Endothelial cell of hepatic sinusoid (primary cell): ENCODE measurements at regions not wholly inside any gene's neighbourhood (a gene's known extent, or its start where the extent isn't known, plus 50 kb on each side); places are given as distances from the start of the nearest gene placed in this dataset.

Experiments
- in situ Hi-C: cut with HindIII; loops from 2 replicates; pipeline ENCODE4 v1.10.0; 2017; ENCODE audit warnings: low sequenced_read_pairs

DNA sequence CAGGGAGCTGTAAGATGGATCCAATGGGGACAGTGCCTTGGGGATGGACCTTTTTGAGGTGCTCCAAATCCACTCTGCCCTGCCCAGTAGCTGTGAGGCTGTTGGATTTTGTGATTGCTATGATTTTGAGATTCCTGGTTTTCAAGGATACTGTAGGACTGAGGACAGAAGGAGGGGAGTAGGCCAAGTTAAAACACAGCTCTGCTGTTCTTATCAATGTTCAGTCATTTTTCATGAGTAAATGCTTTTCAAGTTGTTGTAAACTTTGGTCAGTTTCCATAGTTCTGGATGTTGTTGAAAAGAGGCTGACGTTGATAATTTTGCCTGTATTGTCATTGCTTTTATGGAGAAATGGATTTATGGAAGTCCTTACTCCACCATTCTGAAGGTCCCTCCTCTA lies 361.2 kb downstream of the ZNF516 start:
- in situ Hi-C loops, result no loop called here

DNA sequence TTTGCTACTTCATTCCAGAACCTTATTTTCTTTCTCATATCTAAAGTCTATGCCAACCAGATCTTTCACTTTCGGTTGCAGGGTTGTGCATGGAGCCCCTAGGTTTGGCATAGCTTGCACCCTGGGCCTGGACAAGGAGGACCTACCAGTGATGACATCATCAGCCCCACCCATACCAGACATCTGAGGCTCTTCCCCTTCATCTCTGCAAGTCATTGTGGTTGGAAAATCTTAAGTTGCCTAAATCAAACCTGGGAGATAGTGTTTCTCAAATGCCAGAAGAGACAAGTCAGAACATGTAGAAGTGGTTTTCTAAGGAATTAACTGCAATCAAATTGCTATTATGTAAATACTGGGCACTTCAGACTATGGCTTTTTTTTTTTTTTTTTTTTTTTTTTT lies 363.3 kb downstream of the ZNF516 start:
- in situ Hi-C loops, result no loop called here

DNA sequence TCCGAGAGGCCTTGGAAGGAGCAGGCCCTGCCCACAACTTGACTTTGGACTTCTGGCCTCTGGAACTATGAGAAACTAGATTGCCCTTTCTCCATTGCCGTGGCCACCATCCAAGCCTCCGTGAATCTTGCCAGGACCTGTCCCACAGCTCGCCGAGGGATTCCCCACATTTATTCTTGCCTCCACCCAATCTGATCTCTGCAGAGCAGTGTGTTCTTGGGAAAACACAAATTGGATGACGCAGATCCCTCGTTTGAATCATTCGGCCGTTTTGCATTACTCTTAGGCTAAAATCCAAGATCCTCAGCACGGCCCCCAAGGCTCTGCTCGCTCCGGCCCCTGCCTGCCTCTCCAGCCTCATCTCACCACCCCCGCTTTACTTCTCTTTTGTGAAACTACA lies 364.2 kb downstream of the ZNF516 start:
- in situ Hi-C loops, result no loop called here

DNA sequence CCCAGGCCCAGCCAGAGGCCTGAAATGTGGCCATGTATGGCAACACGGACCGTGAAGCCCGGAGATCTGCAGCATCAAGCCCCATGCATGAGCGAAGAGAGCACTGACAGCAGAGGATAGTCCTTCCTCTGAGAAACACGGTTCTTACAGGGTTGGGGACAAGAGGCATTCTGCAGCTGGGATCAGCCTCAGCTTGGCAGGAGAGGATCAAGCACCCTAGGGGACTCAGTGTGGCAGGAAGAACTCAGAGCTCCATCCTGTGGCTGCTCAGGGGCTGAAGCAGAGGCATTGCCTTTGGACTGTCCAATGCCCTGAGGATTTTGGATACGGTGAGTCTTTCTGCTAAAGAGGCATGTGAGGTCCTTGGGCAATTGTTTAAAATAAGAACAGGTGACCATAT lies 368.7 kb downstream of the ZNF516 start:
- in situ Hi-C loops, result loop anchor here (5.0 kb wide), 1 partner anchor 99 kb away; no protein-coding TSS in a partner anchor

DNA sequence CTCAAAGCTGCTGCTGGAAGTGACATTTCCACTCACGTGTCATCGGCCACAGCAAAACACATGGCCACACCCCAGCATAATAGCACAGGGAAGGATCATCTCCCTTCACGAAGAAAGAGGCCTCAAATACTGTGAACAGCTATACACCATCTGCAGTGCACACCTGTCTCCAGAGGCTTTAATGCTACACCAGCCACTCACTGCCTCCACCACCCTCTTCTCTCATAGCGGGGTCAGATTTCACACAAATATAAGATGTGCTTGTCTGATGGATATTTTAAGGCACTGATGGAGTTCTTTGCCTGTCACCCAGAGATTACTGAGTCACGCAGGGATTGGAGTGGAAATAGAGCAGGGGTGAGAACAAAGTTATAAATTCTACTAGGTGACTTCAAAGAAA lies 374.0 kb downstream of the ZNF516 start:
- in situ Hi-C loops, result no loop called here

DNA sequence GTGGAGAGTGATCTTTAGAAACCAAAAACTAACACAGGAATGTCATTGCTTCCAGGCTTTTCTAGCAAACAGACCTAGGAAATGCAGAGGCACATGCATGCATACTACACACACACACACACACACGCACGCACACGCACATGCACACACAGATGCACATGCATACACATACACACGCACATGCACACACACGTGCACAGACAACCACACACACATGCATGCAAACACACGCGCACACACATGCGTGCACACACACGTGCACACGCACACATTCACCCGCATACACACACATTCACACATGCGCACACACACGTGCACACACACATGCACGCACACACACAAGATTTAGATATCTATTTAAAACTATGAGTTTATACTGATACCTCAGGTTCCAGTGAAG lies 379.5 kb downstream of the ZNF516 start:
- in situ Hi-C loops, result no loop called here

DNA sequence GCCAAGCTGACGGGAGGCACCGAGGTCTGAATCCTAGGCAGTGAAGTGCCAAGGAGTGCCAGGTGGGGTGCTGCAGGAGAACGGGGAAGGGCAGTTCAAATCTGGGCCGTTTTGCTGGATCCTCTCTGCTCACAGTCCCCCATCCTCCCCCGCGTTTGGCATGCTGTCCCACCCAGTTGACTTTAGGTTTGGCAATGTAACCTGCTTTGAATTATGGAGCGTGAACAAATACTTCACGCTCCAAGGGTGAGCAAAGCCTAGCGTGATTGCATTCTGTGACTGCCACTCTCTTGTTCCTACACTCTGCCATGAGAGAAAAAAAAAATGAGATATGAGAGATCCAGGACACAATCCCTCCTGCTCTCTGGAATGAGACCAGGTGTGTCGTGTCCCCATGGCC lies 381.9 kb downstream of the ZNF516 start:
- in situ Hi-C loops, result no loop called here

DNA sequence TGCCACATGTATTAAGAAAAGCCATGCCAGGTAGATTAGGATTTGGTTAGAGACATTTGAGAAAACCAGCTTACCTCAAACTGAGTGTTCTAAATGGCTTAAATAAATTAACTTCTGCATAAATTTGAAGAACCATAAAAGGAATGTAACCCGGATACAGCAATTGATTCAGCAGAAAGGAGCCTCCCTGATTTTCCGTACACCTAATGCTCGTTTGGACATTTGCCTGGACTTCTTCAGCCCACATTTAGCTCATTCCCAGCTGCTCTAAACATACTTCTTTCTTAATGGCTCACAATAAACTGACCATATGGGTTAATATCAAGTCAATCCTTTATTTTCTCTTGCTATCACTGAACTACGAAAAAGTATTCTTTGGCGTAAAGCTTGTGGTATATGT lies 392.4 kb downstream of the ZNF516 start:
- in situ Hi-C loops, result no loop called here

DNA sequence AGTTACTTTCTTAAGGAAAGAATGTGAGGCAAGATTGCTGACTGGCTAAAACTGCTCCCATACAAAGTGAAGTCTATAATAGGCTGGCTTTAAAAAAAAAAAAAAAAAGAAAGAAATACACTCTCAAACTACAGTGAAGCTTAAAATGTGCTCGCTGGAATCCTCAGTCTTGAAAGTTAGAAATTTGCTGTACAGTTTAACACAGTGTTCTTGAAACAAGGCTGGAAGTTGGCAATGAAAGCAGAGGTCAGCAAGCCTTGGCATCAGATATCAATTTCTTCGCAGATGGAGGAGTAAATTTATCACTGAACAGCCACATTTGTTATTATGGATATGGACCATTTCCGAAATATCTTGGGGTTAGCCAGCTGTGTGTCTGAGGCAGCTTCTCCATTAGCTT lies 392.9 kb downstream of the ZNF516 start:
- in situ Hi-C loops, result no loop called here

DNA sequence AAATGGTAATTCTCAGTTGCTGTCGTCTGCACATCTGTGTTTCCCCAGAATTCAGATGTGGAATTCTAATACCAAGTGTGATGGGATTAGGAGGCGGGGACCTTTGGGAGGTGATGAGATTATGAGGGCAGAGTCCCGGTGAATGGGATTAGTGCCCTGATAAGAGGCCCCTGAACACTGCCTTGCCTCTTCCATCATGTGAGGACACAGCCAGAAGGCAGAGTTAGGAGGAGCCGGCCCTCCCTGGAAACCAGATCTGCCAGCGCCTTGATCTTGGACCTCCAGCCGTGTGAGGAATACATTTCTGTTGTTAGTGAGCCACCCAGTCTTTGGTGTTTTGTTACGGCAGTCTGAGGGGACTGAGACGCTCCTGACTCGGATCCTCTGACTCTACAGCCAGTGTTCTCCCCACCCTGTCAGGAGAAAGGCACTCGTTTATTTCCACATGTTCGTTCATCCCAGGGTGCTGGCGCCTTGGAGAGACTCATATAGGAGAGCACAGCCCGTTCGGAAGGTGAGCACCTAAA lies 395.0 kb downstream of the ZNF516 start:
- in situ Hi-C loops, result no loop called here

DNA sequence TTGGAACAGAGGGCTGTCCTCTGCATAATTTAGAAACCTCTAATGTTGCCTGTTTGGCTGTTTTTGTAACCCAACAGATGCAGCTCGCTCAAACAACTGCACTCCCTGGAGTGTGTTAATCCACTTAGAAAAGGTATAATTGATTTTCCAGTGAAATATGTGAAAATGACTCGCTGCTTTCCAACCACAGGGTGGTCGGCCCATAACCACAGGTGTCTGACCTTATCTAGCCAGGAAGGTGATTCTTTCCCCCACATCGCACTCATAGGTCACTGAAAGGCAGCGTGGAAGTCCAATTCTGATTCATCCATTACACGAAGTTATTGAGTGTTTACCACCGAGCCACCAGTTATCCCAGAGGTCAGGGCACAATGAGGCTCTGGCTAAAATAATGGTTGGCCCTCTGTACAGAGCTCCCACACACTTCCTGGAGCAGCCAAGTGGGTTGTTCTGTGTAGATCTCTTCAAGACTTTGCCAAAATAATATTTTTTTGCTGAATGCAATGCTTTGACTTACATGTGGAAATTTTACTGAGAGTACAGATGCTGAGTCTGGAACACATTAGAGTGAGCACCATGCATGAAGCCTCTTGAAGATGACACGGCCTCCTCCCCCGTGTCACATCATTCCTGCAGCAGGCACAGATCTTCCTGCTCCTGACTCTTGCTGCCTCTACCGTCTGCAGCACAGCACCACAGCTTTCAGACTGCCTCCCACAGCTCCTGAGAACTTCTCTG lies 396.2 kb downstream of the ZNF516 start:
- in situ Hi-C loops, result no loop called here

DNA sequence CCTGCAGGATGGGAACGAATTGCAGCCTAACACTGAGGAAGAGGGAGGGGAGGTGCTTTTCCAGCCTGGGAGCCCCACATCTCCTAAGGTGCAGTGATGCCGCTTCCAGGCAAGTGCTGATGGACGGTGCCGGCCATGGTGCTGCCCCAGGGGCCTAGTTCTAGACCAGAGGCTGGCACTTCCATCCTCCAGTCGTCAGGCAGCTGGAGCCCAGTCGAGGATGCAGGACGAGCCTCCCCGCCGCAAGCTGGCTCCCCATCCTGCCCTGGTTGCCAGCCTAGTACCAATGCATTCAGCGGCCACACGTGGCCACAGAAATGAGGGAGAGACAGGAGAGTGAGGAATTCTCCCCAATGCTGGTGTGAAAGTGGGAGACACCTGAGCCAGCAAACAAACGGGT lies 413.5 kb downstream of the ZNF516 start:
- in situ Hi-C loops, result no loop called here

DNA sequence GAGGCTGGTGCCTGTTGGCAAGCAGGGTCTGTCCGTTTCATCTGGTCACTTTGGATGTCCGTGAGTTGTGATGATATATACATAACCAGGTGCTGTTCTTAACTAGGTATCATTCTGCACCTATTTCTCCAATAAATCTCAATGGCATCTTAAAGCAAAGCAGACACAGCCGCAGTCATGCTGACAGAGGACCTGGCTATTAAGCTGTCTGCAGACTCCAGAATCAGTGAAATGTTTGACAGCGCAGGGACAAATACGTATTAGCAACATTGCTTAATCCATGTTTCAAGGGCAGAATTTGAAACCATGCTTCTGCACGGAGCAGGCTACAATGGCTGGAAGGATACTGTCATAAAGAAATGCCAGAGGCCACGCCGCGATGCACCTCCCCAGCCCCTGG lies 414.6 kb downstream of the ZNF516 start:
- in situ Hi-C loops, result no loop called here

DNA sequence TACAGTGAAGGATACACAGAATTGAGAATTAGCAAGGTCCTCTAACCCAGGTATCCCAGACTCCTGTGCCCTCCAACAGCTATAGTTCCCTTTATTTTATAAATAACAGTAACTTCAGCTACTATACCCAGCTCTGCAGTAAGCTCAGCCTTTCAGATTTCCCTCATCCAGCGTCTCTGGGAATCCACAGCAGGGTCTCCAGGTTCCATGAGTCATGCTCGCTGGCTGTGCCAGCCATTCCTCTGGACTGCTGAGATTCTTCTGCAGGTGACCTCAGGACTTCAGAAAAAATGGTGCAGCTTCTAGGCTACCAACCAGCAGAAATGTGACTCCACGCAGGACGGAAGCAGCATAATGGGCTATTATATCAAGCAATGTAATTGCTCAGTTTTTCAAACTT lies 419.3 kb downstream of the ZNF516 start:
- in situ Hi-C loops, result no loop called here

DNA sequence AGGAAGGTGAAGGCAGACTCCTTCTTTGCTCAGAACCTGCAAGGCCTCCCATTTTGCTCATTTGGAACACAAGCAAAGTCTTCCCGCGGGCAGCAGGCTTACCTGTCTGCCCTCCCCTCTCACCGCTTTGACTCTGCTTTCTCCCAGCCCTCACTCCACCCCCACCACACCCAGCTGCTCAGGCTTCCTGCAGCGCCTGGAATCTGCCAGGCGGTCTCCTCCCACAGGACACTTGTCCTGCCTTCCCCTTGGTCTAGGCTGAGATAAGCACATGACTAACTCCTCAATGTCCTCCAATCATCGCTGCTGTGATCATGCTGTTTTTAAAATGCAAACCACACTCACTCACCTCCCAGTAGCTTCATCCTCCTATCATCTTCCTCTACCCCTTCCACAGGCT lies 430.0 kb downstream of the ZNF516 start:
- in situ Hi-C loops, result no loop called here

DNA sequence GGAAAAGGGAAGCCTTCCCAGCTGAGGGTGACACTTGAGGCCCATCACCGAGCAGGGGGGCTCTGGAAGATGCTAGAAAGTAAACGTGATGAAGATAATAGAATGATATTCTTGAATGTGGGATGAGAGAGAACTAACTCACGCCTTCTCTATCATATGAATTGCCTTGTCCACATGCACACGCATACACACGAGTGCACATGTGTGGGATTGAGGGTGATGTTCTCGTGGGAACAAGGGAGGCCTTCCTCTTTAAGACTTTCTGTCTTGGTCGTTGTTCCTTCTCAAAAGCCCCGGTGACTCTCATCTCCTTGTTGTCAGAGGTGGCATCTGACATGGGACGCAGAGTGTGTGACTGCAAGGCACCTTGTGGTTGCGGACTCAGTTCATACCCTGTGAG lies 436.9 kb downstream of the ZNF516 start:
- in situ Hi-C loops, result no loop called here

DNA sequence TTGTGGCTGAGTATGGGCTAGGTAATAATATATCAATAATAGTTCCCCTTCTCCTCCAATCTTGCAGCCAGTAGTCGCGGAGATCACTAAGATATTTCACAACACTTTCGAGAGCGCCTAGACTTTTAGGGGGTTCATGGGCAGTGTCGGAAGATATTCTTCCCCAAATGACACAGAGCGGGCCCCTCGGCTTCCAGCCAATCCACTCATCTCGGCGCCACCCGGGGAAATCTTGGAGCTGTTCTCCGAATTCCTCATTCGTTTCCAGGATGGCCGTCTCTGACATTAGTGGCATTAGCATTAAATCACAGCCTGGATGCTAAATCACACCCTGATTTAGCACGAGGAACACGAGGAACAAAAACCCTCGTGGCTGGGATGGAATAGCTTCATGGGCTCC lies 437.7 kb downstream of the ZNF516 start:
- in situ Hi-C loops, result no loop called here

DNA sequence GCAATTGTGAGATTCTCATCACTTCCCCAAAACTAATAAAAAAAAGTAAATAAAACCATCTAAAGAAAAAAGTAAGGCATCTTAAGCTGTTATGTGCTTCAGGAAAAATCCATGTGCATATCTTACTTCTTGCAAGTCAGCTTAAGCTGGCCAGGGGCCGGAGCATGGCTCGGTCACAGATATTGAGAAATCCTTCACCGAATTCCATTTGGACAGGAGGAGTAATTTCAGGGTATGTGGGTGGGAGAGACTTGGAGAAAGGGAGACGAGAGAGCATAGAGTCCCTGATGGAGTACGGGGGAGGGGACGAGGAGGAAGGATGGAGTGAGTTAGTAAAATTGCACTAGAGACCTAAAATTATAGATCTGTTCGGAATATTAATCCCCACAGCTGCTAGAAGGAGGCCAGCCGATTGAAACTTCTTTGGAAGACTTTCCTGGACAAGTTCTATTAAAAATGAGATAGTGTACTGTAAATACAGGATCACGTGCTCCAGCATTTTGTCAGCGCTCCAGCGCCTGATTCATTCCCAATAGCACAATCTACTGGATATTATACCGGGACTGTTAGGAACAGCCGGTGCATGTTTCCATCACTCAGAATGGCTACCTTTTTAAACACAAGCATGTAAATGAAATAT lies 438.5 kb downstream of the ZNF516 start:
- in situ Hi-C loops, result no loop called here

DNA sequence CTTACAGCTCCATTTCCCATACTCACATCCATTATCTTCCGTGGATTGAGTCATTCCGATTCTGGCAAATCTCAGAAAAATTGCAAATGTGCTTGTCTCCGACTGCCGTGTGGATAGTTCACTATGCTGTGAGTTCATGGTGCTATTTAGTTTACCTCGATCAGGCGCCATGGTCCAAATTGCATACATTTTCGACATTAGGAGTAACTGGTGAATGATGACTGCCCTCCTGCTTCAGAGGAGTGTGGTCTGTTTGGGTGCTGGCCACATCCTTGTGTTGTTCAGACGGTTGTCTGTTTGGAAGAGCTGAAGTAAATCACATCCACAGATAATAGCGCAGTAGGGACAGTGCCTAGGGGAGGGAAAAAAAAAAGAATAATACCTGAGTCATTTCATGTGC lies 439.5 kb downstream of the ZNF516 start:
- in situ Hi-C loops, result no loop called here

DNA sequence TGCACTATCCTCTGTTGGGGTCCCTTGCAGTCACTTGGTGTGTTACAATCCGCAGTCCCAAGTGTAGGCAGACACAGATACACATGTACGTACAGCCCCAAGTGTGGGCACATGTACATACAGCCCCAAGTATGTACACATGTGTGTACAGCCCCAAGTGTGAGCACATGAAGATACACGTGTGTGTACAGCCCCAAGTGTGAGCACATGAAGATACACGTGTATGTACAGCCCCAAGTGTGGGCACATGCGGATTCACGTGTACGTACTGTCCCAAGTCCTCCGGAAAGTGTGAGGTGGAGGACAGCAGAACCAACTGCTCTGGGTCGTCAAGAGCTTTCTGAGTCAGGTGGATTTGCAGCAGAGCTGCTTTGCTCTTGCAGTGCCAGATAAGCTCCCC lies 440.0 kb downstream of the ZNF516 start:
- in situ Hi-C loops, result no loop called here

DNA sequence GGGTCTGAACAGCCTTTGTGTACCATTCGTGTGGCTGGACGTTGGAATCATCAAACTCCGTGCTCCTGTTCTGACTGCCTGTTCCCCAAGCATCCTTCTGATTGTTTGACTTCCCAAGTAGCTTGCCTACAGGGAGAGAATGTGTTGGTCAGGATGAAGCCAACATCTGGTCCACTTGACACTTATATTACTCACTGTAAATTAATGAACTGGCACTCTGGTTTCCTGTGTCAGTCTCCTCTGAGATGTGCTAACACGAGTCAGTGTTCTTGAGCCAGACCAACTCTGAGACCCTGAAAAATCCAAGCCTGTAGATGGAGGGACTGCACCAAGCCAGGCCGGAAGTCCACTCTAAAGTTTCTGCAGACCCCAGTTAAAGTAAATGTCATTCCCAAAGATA lies 440.9 kb downstream of the ZNF516 start:
- in situ Hi-C loops, result no loop called here

DNA sequence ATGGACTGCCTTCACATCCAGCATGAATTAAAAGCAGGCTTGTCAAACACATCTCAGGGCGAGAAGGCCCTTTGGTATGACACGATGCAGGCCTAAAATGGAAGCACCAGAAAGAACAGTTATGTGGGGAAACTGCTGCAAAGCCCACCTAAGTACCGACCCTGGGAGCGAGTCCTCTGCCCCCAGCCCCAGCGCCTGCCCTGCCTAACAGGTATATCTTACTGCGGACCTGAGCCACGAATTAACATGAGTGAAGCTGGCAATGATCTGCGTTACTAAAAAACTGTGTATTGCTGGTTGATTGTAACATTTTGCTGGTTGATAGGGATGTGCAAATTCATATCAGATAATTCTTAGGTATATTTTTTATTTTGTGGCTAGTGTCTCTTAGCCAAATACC lies 441.5 kb downstream of the ZNF516 start:
- in situ Hi-C loops, result no loop called here

DNA sequence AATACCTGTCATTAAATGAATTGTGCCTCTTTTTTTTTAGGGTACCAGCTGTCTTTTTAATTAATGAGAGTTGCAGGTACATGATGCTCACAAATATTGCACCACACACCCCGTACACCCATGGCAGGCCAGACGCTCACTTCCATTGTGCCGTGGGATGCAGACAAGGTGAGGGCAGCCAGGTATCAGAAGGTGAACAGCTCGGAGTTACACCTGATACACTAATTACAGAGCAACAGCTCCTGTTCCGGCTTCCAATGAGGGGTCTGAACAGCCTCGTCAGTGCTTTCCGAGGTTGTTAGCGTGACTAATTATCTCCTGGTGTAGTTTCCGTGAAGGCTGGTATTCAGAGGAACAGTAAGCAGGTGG lies 442.8 kb downstream of the ZNF516 start:
- in situ Hi-C loops, result no loop called here
